Erythroblast (primary cell): ENCODE measurements at regions not wholly inside any gene's neighbourhood (a gene's known extent, or its start where the extent isn't known, plus 50 kb on each side); places are given as distances from the start of the nearest gene placed in this dataset.

Experiments
- GATA1 ChIP-seq: IDR thresholded peaks from 2 replicates; pipeline ENCODE4 v1.6.1; 2011; ENCODE audit warnings: low read depth, mild to moderate bottlenecking, control low read depth, low read length, moderate library complexity
- POLR2A ChIP-seq: IDR thresholded peaks from 2 replicates; pipeline ENCODE4 v1.6.1; 2011; ENCODE audit warnings: mild to moderate bottlenecking, low read length

DNA sequence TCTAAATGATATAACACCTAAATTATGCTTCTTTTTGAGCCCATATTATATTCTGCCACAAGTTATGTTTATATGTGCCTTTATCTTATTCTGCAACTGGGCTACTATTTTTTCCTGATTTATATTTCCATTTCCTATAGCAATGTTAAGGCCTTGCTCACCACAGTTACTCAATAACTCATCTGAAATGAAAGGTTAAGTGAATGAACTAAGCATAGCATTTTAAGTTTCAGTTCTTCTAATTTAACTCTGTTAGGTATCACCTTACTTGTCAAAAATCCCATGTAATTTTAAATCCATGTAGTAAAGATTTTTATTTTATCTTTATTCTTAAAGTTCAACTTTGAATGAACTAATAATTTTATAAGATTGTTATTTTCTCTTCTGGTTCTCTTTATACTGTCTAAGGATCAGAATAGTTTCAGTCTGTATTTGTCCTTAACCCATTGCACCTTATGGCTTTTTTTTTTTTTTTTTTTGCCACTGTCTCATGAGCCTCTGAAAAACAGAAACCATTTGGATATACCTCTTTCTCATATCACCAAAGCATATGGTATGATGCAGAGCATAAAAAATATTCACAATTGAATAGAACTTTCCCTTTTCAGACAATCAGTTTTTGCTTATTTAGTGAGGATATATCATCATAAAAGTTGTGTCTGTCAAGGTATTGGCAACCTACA lies 301.8 kb upstream of the ZWINT start:
- TF ChIP-seq POLR2A (no peak), GATA1 (no peak)
